ENCODE measurements at regions not wholly inside any gene's neighbourhood (a gene's known extent, or its start where the extent isn't known, plus 50 kb on each side); places are given as distances from the start of the nearest gene placed in this dataset.

GRCh38 chr9:82302968-82303655, 314.5 kb downstream of the SPATA31D1 start:
- intact Hi-C loops (cut with DNase I; ENCODE audit: low total_unique reads), result no loop called here
- Histone ChIP-seq H3K9me3 (peaks cover 0 to 10% of the 10 kb centered on the region in 2 donors), H3K4me1 (no peaks in the 10 kb centered on the region), H3K27me3 (no peaks in the 10 kb centered on the region), H3K36me3 (no peaks in the 10 kb centered on the region), H3K27ac (no peak overlapping the region), H3K4me3 (no peak overlapping the region)
- no peak for DNase-seq (ENCODE audit: low spot score in 2 of 2)
- TF ChIP-seq CTCF (IDR thresholded peaks at IDR 0.05) (no peak), POLR2A (IDR thresholded peaks at IDR 0.05) (no peak), POLR2AphosphoS5 (IDR thresholded peaks at IDR 0.05) (no peak)

GRCh38 chr9:82308836-82309235, 320.3 kb downstream of the SPATA31D1 start:
- TF ChIP-seq POLR2A (IDR thresholded peaks at IDR 0.05), result no peak
- TF ChIP-seq CTCF (IDR thresholded peaks at IDR 0.05), result no peak
- no peak for TF ChIP-seq POLR2AphosphoS5 (IDR thresholded peaks at IDR 0.05)
- Histone ChIP-seq H3K4me3 (no peak overlapping the region), H3K36me3 (no peaks in the 10 kb centered on the region), H3K27ac (no peak overlapping the region), H3K4me1 (no peaks in the 10 kb centered on the region), H3K9me3 (no peaks in the 10 kb centered on the region), H3K27me3 (no peaks in the 10 kb centered on the region)
- intact Hi-C loops (cut with DNase I; ENCODE audit: low total_unique reads), result no loop called here
- DNase-seq (ENCODE audit: low spot score in 2 of 2), result no peak

GRCh38 chr9:82313697-82314096, 325.1 kb downstream of the SPATA31D1 start:
- TF ChIP-seq POLR2AphosphoS5 (IDR thresholded peaks at IDR 0.05), result no peak
- TF ChIP-seq CTCF (IDR thresholded peaks at IDR 0.05), result no peak
- no peak for TF ChIP-seq POLR2A (IDR thresholded peaks at IDR 0.05)
- H3K4me3 ChIP-seq, result no peak overlapping the region
- no peaks in the 10 kb centered on the region for H3K9me3 ChIP-seq
- intact Hi-C loops (cut with DNase I; ENCODE audit: low total_unique reads), result no loop called here
- H3K27ac ChIP-seq, result no peak overlapping the region
- H3K27me3 ChIP-seq, result no peaks in the 10 kb centered on the region
- no peaks in the 10 kb centered on the region for H3K4me1 ChIP-seq
- DNase-seq (ENCODE audit: low spot score in 2 of 2), result no peak
- no peaks in the 10 kb centered on the region for H3K36me3 ChIP-seq

- intact Hi-C loops (cut with DNase I; ENCODE audit: low total_unique reads), result loop anchor here (5.0 kb wide), 2 partner anchors 48 to 397 kb away; no protein-coding TSS in a partner anchor
- no peaks in the 10 kb centered on the region for H3K36me3 ChIP-seq
- no peak overlapping the region for H3K4me3 ChIP-seq
- no peak for TF ChIP-seq CTCF (IDR thresholded peaks at IDR 0.05)
- no peak for TF ChIP-seq POLR2A (IDR thresholded peaks at IDR 0.05)
- TF ChIP-seq POLR2AphosphoS5 (IDR thresholded peaks at IDR 0.05), result no peak
- no peak overlapping the region for H3K27ac ChIP-seq
- no peaks in the 10 kb centered on the region for H3K4me1 ChIP-seq
- no peaks in the 10 kb centered on the region for H3K27me3 ChIP-seq
- peaks cover 0 to 22% of the 10 kb centered on the region in 2 donors for H3K9me3 ChIP-seq
- no peak for DNase-seq (ENCODE audit: low spot score in 2 of 2)
Observed at GRCh38 chr9:82320566-82320965, 332.0 kb downstream of the SPATA31D1 start.

GRCh38 chr9:82325907-82326306, 337.3 kb downstream of the SPATA31D1 start:
- H3K27ac ChIP-seq, result no peak overlapping the region
- intact Hi-C loops (cut with DNase I; ENCODE audit: low total_unique reads), result no loop called here
- no peaks in the 10 kb centered on the region for H3K4me1 ChIP-seq
- H3K4me3 ChIP-seq, result no peak overlapping the region
- no peaks in the 10 kb centered on the region for H3K27me3 ChIP-seq
- peaks cover 4 to 44% of the 10 kb centered on the region in 2 donors for H3K9me3 ChIP-seq
- TF ChIP-seq POLR2A (IDR thresholded peaks at IDR 0.05), result no peak
- TF ChIP-seq CTCF (IDR thresholded peaks at IDR 0.05), result no peak
- TF ChIP-seq POLR2AphosphoS5 (IDR thresholded peaks at IDR 0.05), result no peak
- H3K36me3 ChIP-seq, result no peaks in the 10 kb centered on the region
- no peak for DNase-seq (ENCODE audit: low spot score in 2 of 2)

All from breast epithelium (tissue), 4 donors.